CD4-positive, alpha-beta T cell (primary cell): ENCODE measurements at regions not wholly inside any gene's neighbourhood (a gene's known extent, or its start where the extent isn't known, plus 50 kb on each side); places are given as distances from the start of the nearest gene placed in this dataset.

Source experiments
- ATAC-seq: fragments of 200-7000 bp; cut with Tn5 transposase; one replicate; pipeline ENCODE4 v1.10.0; 2022; ENCODE audit warnings: mild to moderate bottlenecking; ENCODE audit not compliant: poor library complexity
- CTCF ChIA-PET: fragments of 350-600 bp; sonication (Branson Sonifier 250); formaldehyde crosslinking; loops from one replicate; lab custom pipeline; 2021; ENCODE audit warnings: antibody characterized with exemption, inconsistent platforms; lab: Charles Lee
- POLR2A ChIA-PET: fragments of 350-600 bp; sonication (Branson Sonifier 250); formaldehyde crosslinking; loops from one replicate; lab custom pipeline; 2021; ENCODE audit warnings: antibody characterized with exemption, inconsistent platforms; lab: Charles Lee
- DNase-seq, 14 experiments: peaks; one replicate each; pipeline ENCODE4 v3.0.0-alpha.2; 2013 to 2020; ENCODE audit warnings: mixed read lengths in 2 of 14
- H3K27ac ChIP-seq, 2 donors: one replicate each; pipeline versions ENCODE4 v1.5.1 to v1.7.0; 2013; ENCODE audit warnings: low read length in 2 of 2, low read depth in 1 of 2, mild to moderate bottlenecking in 1 of 2
- H3K27me3 ChIP-seq, 2 experiments: 1 replicate in 1 of 2; 2 replicates in 1 of 2; pipeline versions ENCODE4 v1.6.1 to v1.7.0; 2013; ENCODE audit warnings: low read length in 2 of 2, control low read depth in 1 of 2, mild to moderate bottlenecking in 1 of 2, moderate library complexity in 1 of 2; ENCODE audit not compliant: insufficient read depth in 2 of 2, control insufficient read depth in 1 of 2
- H3K36me3 ChIP-seq: one replicate; pipeline ENCODE4 v1.6.1; 2013; ENCODE audit warnings: low read length, control low read depth; ENCODE audit not compliant: insufficient read depth
- H3K4me1 ChIP-seq: one replicate; pipeline ENCODE4 v1.6.1; 2013; ENCODE audit warnings: low read length, control low read depth; ENCODE audit not compliant: insufficient read depth
- H3K4me3 ChIP-seq: one replicate; pipeline ENCODE4 v1.5.1; 2013; ENCODE audit warnings: mild to moderate bottlenecking, low read length, moderate library complexity
- H3K9me3 ChIP-seq, 2 experiments: 1 replicate in 1 of 2; 2 replicates in 1 of 2; pipeline versions ENCODE4 v1.6.1 to v1.7.0; 2013; ENCODE audit warnings: low read length in 2 of 2, mild to moderate bottlenecking in 2 of 2, control low read depth in 1 of 2, moderate library complexity in 1 of 2; ENCODE audit not compliant: control insufficient read depth in 1 of 2, insufficient read depth in 1 of 2
- H3K27ac Mint-ChIP-seq: one replicate; pipeline ENCODE4 v1.8.0; 2020; ENCODE audit warnings: mixed read lengths
- H3K27me3 Mint-ChIP-seq: one replicate; pipeline ENCODE4 v1.8.0; 2021; ENCODE audit warnings: mixed read lengths
- H3K36me3 Mint-ChIP-seq: one replicate; pipeline ENCODE4 v1.8.0; 2021; ENCODE audit warnings: low read depth, mixed read lengths
- H3K4me1 Mint-ChIP-seq: one replicate; pipeline ENCODE4 v1.8.0; 2021; ENCODE audit warnings: low read depth, mixed read lengths
- H3K4me3 Mint-ChIP-seq: one replicate; pipeline ENCODE4 v1.8.0; 2020; ENCODE audit warnings: mild to moderate bottlenecking, mixed read lengths
- H3K9me3 Mint-ChIP-seq: one replicate; pipeline ENCODE4 v1.8.0; 2020; ENCODE audit warnings: mixed read lengths
- CTCF ChIP-seq: fragments of 200-600 bp; IDR thresholded peaks from one replicate; pipeline ENCODE4 v1.8.0; 2022; ENCODE audit warnings: antibody characterized with exemption, mild to moderate bottlenecking
- intact Hi-C, 2 experiments: fragments of 100-400 bp; cut with DNase I in 1 of 2; cut with micrococcal nuclease in 1 of 2; formaldehyde crosslinking; loops; one replicate each; pipeline versions ENCODE4 v1.15.1 to v1.9.0; 2023 to 2025; cut with DNase I, micrococcal nuclease

- no peaks in the 10 kb centered on the region for H3K36me3 Mint-ChIP-seq
- no peak overlapping the region for H3K27ac ChIP-seq
- H3K4me3 Mint-ChIP-seq, result no peak overlapping the region
- intact Hi-C loops, result no loop called here
- H3K27ac Mint-ChIP-seq, result no peak overlapping the region
- ChIA-PET CTCF (no interaction called here), POLR2A (no interaction called here)
- H3K27me3 Mint-ChIP-seq, result peaks cover 3% of the 10 kb centered on the region
- no peaks in the 10 kb centered on the region for H3K36me3 ChIP-seq
- H3K9me3 Mint-ChIP-seq, result no peaks in the 10 kb centered on the region
- no peaks in the 10 kb centered on the region for H3K4me1 ChIP-seq
- H3K4me1 Mint-ChIP-seq, result no peaks in the 10 kb centered on the region
- TF ChIP-seq CTCF, result no peak
- no peaks in the 10 kb centered on the region for H3K27me3 ChIP-seq
- no peak for ATAC-seq
- H3K9me3 ChIP-seq, result no peaks in the 10 kb centered on the region
- H3K4me3 ChIP-seq, result no peak overlapping the region
- DNase-seq, result no peak
These were observed 51.5 kb upstream of the ERRFI1 start for GRCh38 chr1:8077602-8078001.

GRCh38 chr1:8077120-8077573 lies 51.0 kb upstream of the ERRFI1 start:
- ChIA-PET CTCF (no interaction called here), POLR2A (no interaction called here)
- Mint-ChIP-seq H3K27me3 (peaks cover 3% of the 10 kb centered on the region), H3K36me3 (no peaks in the 10 kb centered on the region), H3K9me3 (no peaks in the 10 kb centered on the region), H3K4me3 (no peak overlapping the region), H3K27ac (no peak overlapping the region), H3K4me1 (no peaks in the 10 kb centered on the region)
- H3K4me1 ChIP-seq, result no peaks in the 10 kb centered on the region
- no peak for ATAC-seq
- no peak overlapping the region for H3K4me3 ChIP-seq
- TF ChIP-seq CTCF, result no peak
- no peaks in the 10 kb centered on the region for H3K9me3 ChIP-seq
- DNase-seq, result no peak
- intact Hi-C loops, result no loop called here
- H3K27ac ChIP-seq, result no peak overlapping the region
- no peaks in the 10 kb centered on the region for H3K36me3 ChIP-seq
- H3K27me3 ChIP-seq, result no peaks in the 10 kb centered on the region

- no peaks in the 10 kb centered on the region for H3K4me1 Mint-ChIP-seq
- Histone ChIP-seq H3K27me3 (no peaks in the 10 kb centered on the region), H3K36me3 (no peaks in the 10 kb centered on the region), H3K9me3 (no peaks in the 10 kb centered on the region), H3K27ac (no peak overlapping the region), H3K4me3 (no peak overlapping the region), H3K4me1 (no peaks in the 10 kb centered on the region)
- ATAC-seq, result no peak
- peaks cover 3% of the 10 kb centered on the region for H3K27me3 Mint-ChIP-seq
- no peaks in the 10 kb centered on the region for H3K9me3 Mint-ChIP-seq
- CTCF ChIA-PET, result no interaction called here
- H3K4me3 Mint-ChIP-seq, result no peak overlapping the region
- POLR2A ChIA-PET, result no interaction called here
- no peaks in the 10 kb centered on the region for H3K36me3 Mint-ChIP-seq
- no peak for TF ChIP-seq CTCF
- H3K27ac Mint-ChIP-seq, result no peak overlapping the region
- DNase-seq, result no peak
- intact Hi-C loops, result no loop called here
These were observed 50.1 kb upstream of the ERRFI1 start for GRCh38 chr1:8076176-8076575.
